ENCODE measurements at regions not wholly inside any gene's neighbourhood (a gene's known extent, or its start where the extent isn't known, plus 50 kb on each side); places are given as distances from the start of the nearest gene placed in this dataset.

DNA sequence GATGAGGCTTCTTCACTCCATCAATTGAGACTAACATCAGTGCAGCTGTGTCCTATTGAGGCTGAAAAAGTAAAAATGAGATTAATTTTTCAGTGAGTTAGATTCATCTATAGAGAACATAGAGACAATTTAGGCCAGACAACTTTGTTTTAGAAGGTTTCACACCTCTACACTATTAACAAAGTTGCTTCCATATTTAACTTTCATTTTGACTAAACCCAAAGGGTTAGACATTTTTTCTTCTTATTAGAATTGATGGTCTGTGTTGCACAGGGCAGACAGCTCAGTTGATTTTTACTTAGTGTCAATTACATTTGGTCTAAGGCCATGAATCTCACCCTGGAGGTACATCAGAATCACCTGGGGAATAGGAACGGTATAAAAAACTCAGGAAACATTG is 130.2 kb upstream of the NXPH2 start:
- H3K9me3 ChIP-seq (ENCODE audit: control insufficient read depth, insufficient read depth, low read depth, low read length): no peaks in the 10 kb centered on the region
- TF ChIP-seq GFI1B (tag by site-specific recombination; IDR thresholded peaks at IDR 0.05): no peak
- TF ChIP-seq ZNF311 (tag by site-specific recombination; IDR thresholded peaks at IDR 0.05; ENCODE audit: borderline replicate concordance): no peak
- no peak for TF ChIP-seq FEZF1 (tag by site-specific recombination; IDR thresholded peaks at IDR 0.05)
- no peak for TF ChIP-seq ZNF707 (tag by site-specific recombination; IDR thresholded peaks at IDR 0.05)
- TF ChIP-seq, protein P1, sequence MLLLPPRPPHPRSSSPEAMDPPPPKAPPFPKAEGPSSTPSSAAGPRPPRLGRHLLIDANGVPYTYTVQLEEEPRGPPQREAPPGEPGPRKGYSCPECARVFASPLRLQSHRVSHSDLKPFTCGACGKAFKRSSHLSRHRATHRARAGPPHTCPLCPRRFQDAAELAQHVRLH (tag by site-specific recombination; IDR thresholded peaks at IDR 0.05): no peak
- no peak for TF ChIP-seq ZNF600 (tag by site-specific recombination; IDR thresholded peaks at IDR 0.05)
- H3K4me3 ChIP-seq (ENCODE audit: low read depth, low read length): no peak overlapping the region
- POLR2A ChIA-PET: no interaction called here
- H3K4me1 ChIP-seq (ENCODE audit: control insufficient read depth, insufficient read depth, low read length): no peaks in the 10 kb centered on the region
- CTCF ChIA-PET: interaction anchor here (0.7 kb wide), 1 partner anchor 441 kb away, joined by 3 read pairs; no protein-coding TSS in a partner anchor
- no peaks in the 10 kb centered on the region for H3K36me3 ChIP-seq (ENCODE audit: control insufficient read depth in 2 of 2, insufficient read depth in 1 of 2, low read length in 2 of 2)
- no peak overlapping the region for H3K27ac ChIP-seq (ENCODE audit: extremely low read depth, low read depth, low read length)

DNA sequence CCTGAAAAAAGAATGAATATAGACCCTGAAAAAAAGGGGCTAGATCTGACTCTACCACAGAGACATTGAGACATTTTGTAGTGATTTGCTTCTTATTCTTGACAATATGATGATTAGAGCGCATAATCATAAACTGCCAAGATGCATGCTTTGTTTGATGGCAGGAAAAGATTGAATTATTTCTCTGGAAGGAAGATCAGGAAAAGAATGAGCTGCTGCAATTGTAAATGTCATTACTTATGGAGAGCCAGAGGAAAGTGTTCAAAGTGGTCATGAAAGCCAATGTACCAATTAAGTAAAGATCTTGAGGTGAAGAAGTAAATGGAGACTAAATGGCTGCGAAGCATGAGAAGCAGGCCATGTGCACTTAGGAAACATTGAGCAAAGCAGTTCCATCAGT is 126.4 kb upstream of the NXPH2 start:
- Histone ChIP-seq H3K36me3 (ENCODE audit: control insufficient read depth in 2 of 2, insufficient read depth in 1 of 2, low read length in 2 of 2) (no peaks in the 10 kb centered on the region), H3K9me3 (ENCODE audit: control insufficient read depth, insufficient read depth, low read depth, low read length) (no peaks in the 10 kb centered on the region), H3K27ac (ENCODE audit: extremely low read depth, low read depth, low read length) (no peak overlapping the region), H3K4me3 (ENCODE audit: low read depth, low read length) (no peak overlapping the region), H3K4me1 (ENCODE audit: control insufficient read depth, insufficient read depth, low read length) (no peaks in the 10 kb centered on the region)
- TF ChIP-seq ZNF169 (tag by site-specific recombination; IDR thresholded peaks at IDR 0.05) (no peak), ZNF514 (tag by site-specific recombination; IDR thresholded peaks at IDR 0.05) (no peak), ZNF354C (tag by site-specific recombination; IDR thresholded peaks at IDR 0.05; ENCODE audit: borderline replicate concordance, low read depth) (no peak), ZNF37A (tag by site-specific recombination; IDR thresholded peaks at IDR 0.05) (no peak), KLF8 (tag by site-specific recombination; IDR thresholded peaks at IDR 0.05) (no peak), ZBTB7A (tag by site-specific recombination; IDR thresholded peaks at IDR 0.05; ENCODE audit: low read depth) (no peak), ZBTB17 (tag by site-specific recombination; IDR thresholded peaks at IDR 0.05) (no peak), ZNF223 (tag by site-specific recombination; IDR thresholded peaks at IDR 0.05) (no peak), ZBTB20 (tag by site-specific recombination; IDR thresholded peaks at IDR 0.05) (no peak), OSR2 (tag by site-specific recombination; IDR thresholded peaks at IDR 0.05) (no peak), SP2 (tag by site-specific recombination; IDR thresholded peaks at IDR 0.05) (no peak), ZNF155 (tag by site-specific recombination; IDR thresholded peaks at IDR 0.05) (no peak), KLF7 (tag by site-specific recombination; IDR thresholded peaks at IDR 0.05; ENCODE audit: borderline replicate concordance) (no peak), ZFP41 (tag by site-specific recombination; IDR thresholded peaks at IDR 0.05; ENCODE audit: borderline replicate concordance) (no peak), ZXDB (tag by site-specific recombination; IDR thresholded peaks at IDR 0.05) (no peak), KLF9 (tag by site-specific recombination; IDR thresholded peaks at IDR 0.05; ENCODE audit: low read depth) (no peak), ZNF768 (tag by site-specific recombination; IDR thresholded peaks at IDR 0.05) (no peak)
- TF ChIP-seq, protein P2, sequence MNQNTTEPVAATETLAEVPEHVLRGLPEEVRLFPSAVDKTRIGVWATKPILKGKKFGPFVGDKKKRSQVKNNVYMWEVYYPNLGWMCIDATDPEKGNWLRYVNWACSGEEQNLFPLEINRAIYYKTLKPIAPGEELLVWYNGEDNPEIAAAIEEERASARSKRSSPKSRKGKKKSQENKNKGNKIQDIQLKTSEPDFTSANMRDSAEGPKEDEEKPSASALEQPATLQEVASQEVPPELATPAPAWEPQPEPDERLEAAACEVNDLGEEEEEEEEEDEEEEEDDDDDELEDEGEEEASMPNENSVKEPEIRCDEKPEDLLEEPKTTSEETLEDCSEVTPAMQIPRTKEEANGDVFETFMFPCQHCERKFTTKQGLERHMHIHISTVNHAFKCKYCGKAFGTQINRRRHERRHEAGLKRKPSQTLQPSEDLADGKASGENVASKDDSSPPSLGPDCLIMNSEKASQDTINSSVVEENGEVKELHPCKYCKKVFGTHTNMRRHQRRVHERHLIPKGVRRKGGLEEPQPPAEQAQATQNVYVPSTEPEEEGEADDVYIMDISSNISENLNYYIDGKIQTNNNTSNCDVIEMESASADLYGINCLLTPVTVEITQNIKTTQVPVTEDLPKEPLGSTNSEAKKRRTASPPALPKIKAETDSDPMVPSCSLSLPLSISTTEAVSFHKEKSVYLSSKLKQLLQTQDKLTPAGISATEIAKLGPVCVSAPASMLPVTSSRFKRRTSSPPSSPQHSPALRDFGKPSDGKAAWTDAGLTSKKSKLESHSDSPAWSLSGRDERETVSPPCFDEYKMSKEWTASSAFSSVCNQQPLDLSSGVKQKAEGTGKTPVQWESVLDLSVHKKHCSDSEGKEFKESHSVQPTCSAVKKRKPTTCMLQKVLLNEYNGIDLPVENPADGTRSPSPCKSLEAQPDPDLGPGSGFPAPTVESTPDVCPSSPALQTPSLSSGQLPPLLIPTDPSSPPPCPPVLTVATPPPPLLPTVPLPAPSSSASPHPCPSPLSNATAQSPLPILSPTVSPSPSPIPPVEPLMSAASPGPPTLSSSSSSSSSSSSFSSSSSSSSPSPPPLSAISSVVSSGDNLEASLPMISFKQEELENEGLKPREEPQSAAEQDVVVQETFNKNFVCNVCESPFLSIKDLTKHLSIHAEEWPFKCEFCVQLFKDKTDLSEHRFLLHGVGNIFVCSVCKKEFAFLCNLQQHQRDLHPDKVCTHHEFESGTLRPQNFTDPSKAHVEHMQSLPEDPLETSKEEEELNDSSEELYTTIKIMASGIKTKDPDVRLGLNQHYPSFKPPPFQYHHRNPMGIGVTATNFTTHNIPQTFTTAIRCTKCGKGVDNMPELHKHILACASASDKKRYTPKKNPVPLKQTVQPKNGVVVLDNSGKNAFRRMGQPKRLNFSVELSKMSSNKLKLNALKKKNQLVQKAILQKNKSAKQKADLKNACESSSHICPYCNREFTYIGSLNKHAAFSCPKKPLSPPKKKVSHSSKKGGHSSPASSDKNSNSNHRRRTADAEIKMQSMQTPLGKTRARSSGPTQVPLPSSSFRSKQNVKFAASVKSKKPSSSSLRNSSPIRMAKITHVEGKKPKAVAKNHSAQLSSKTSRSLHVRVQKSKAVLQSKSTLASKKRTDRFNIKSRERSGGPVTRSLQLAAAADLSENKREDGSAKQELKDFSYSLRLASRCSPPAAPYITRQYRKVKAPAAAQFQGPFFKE (tag by site-specific recombination; IDR thresholded peaks at IDR 0.05; ENCODE audit: borderline replicate concordance): no peak
- TF ChIP-seq, protein P3, sequence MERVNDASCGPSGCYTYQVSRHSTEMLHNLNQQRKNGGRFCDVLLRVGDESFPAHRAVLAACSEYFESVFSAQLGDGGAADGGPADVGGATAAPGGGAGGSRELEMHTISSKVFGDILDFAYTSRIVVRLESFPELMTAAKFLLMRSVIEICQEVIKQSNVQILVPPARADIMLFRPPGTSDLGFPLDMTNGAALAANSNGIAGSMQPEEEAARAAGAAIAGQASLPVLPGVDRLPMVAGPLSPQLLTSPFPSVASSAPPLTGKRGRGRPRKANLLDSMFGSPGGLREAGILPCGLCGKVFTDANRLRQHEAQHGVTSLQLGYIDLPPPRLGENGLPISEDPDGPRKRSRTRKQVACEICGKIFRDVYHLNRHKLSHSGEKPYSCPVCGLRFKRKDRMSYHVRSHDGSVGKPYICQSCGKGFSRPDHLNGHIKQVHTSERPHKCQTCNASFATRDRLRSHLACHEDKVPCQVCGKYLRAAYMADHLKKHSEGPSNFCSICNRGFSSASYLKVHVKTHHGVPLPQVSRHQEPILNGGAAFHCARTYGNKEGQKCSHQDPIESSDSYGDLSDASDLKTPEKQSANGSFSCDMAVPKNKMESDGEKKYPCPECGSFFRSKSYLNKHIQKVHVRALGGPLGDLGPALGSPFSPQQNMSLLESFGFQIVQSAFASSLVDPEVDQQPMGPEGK (tag by site-specific recombination; IDR thresholded peaks at IDR 0.05): no peak
- TF ChIP-seq, protein P4, sequence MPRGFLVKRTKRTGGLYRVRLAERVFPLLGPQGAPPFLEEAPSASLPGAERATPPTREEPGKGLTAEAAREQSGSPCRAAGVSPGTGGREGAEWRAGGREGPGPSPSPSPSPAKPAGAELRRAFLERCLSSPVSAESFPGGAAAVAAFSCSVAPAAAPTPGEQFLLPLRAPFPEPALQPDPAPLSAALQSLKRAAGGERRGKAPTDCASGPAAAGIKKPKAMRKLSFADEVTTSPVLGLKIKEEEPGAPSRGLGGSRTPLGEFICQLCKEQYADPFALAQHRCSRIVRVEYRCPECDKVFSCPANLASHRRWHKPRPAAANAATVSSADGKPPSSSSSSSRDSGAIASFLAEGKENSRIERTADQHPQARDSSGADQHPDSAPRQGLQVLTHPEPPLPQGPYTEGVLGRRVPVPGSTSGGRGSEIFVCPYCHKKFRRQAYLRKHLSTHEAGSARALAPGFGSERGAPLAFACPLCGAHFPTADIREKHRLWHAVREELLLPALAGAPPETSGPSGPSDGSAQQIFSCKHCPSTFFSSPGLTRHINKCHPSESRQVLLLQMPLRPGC (tag by site-specific recombination; IDR thresholded peaks at IDR 0.05): no peak
- POLR2A ChIA-PET: no interaction called here
- CTCF ChIA-PET: interaction anchor here (0.7 kb wide), 1 partner anchor 14 kb away, joined by 3 read pairs; no protein-coding TSS in a partner anchor
